SK-N-SH treated with all-trans-retinoic acid at 6 μM for 48 hours (cell line): ENCODE measurements at regions not wholly inside any gene's neighbourhood (a gene's known extent, or its start where the extent isn't known, plus 50 kb on each side); places are given as distances from the start of the nearest gene placed in this dataset.
"Not testable (repeated sequence)": the region's sequence is repeated elsewhere in the genome, so short reads cannot be mapped to it uniquely, and the experiment has no call there.

ENCODE experiments used
- ATAC-seq: fragments of 200-7000 bp; cut with Tn5 transposase; 3 replicates; pipeline ENCODE4 v1.9.1; 2020; ENCODE audit warnings: mild to moderate bottlenecking, moderate library complexity
- ARNTL ChIP-seq: fragments of 450-650 bp; formaldehyde crosslinking; IDR thresholded peaks from 2 replicates; pipeline ENCODE4 v1.5.0; 2020; ENCODE audit warnings: low read depth, mild to moderate bottlenecking, moderate library complexity, borderline replicate concordance
- BACH2 ChIP-seq: fragments of 250-450 bp; sonication (Bioruptor Pico); IDR thresholded peaks from 2 replicates; pipeline ENCODE4 v1.9.0; 2021; ENCODE audit warnings: mild to moderate bottlenecking, borderline replicate concordance
- CREB5 ChIP-seq: fragments of 250-450 bp; sonication (Bioruptor Pico); IDR thresholded peaks from 2 replicates; pipeline ENCODE4 v1.5.1; 2020; ENCODE audit warnings: low read depth, mild to moderate bottlenecking, moderate library complexity
- CSDC2 ChIP-seq: fragments of 250-450 bp; sonication (Bioruptor Pico); IDR thresholded peaks from 2 replicates; pipeline ENCODE4 v1.5.0; 2020; ENCODE audit warnings: mild to moderate bottlenecking, moderate library complexity
- CSRNP3 ChIP-seq: fragments of 250-450 bp; sonication (Bioruptor Pico); IDR thresholded peaks from 2 replicates; pipeline ENCODE4 v1.5.1; 2021; ENCODE audit warnings: mild to moderate bottlenecking, moderate library complexity
- GLIS3 ChIP-seq: fragments of 250-450 bp; sonication (Bioruptor Pico); IDR thresholded peaks from 2 replicates; pipeline ENCODE4 v1.5.0; 2020; ENCODE audit warnings: mild to moderate bottlenecking, moderate library complexity
- ISL1 ChIP-seq: fragments of 250-450 bp; sonication (Bioruptor Pico); IDR thresholded peaks from 2 replicates; pipeline ENCODE4 v2.1.2; 2022; ENCODE audit warnings: mild to moderate bottlenecking, moderate library complexity
- OSR1 ChIP-seq: fragments of 250-450 bp; sonication (Bioruptor Pico); IDR thresholded peaks from 2 replicates; pipeline ENCODE4 v1.8.0; 2022; ENCODE audit warnings: moderate library complexity, mild to moderate bottlenecking, inconsistent platforms
- PATZ1 ChIP-seq: fragments of 250-450 bp; sonication (Bioruptor Pico); IDR thresholded peaks from 2 replicates; pipeline ENCODE4 v1.8.0; 2020; ENCODE audit warnings: mild to moderate bottlenecking, moderate library complexity, borderline replicate concordance
- POU6F1 ChIP-seq: fragments of 250-450 bp; sonication (Bioruptor Pico); IDR thresholded peaks from 2 replicates; pipeline ENCODE4 v1.8.0; 2021; ENCODE audit warnings: low read depth, mild to moderate bottlenecking, moderate library complexity, borderline replicate concordance
- PPARA ChIP-seq: fragments of 250-450 bp; sonication (Bioruptor Pico); IDR thresholded peaks from 2 replicates; pipeline ENCODE4 v1.5.0; 2020; ENCODE audit warnings: mild to moderate bottlenecking, borderline replicate concordance
- RARB ChIP-seq: fragments of 250-450 bp; sonication (Bioruptor Pico); IDR thresholded peaks from 2 replicates; pipeline ENCODE4 v1.8.0; 2021; ENCODE audit warnings: mild to moderate bottlenecking, moderate library complexity
- SNAI2 ChIP-seq: fragments of 250-450 bp; sonication (Bioruptor Pico); IDR thresholded peaks from 2 replicates; pipeline ENCODE4 v1.5.0; 2020; ENCODE audit warnings: mild to moderate bottlenecking, moderate library complexity
- TCF4 ChIP-seq: fragments of 250-450 bp; sonication (Bioruptor Pico); IDR thresholded peaks from 2 replicates; pipeline ENCODE4 v1.8.0; 2021; ENCODE audit warnings: mild to moderate bottlenecking, moderate library complexity, borderline replicate concordance
- TOX ChIP-seq: fragments of 250-450 bp; sonication (Bioruptor Pico); IDR thresholded peaks from 2 replicates; pipeline ENCODE4 v1.8.0; 2021; ENCODE audit warnings: mild to moderate bottlenecking, moderate library complexity, borderline replicate concordance
- TSHZ2 ChIP-seq: fragments of 250-450 bp; sonication (Bioruptor Pico); IDR thresholded peaks from 2 replicates; pipeline ENCODE4 v1.5.0; 2020; ENCODE audit warnings: mild to moderate bottlenecking, moderate library complexity
- ZC3H10 ChIP-seq: fragments of 250-450 bp; sonication (Bioruptor Pico); IDR thresholded peaks from 2 replicates; pipeline ENCODE4 v1.5.1; 2021; ENCODE audit warnings: mild to moderate bottlenecking, moderate library complexity
- ZFP3 ChIP-seq: fragments of 250-450 bp; sonication (Bioruptor Pico); IDR thresholded peaks from 2 replicates; pipeline ENCODE4 v1.5.0; 2020; ENCODE audit warnings: mild to moderate bottlenecking, moderate library complexity
- ZFP30 ChIP-seq: fragments of 450-650 bp; formaldehyde crosslinking; IDR thresholded peaks from 2 replicates; pipeline ENCODE4 v1.5.0; 2022; ENCODE audit warnings: mild to moderate bottlenecking, moderate library complexity
- ZNF565 ChIP-seq: fragments of 450-650 bp; formaldehyde crosslinking; conservative IDR thresholded peaks from 2 replicates; pipeline ENCODE4 v1.5.0; 2020; ENCODE audit warnings: low read depth, mild to moderate bottlenecking, moderate library complexity
- ZNF70 ChIP-seq: fragments of 450-650 bp; formaldehyde crosslinking; IDR thresholded peaks from 2 replicates; pipeline ENCODE4 v1.5.0; 2020; ENCODE audit warnings: mild to moderate bottlenecking, moderate library complexity
- ZNF8 ChIP-seq: fragments of 450-650 bp; formaldehyde crosslinking; IDR thresholded peaks from 2 replicates; pipeline ENCODE4 v1.5.0; 2020; ENCODE audit warnings: mild to moderate bottlenecking, moderate library complexity

- no peak for ATAC-seq
- TF ChIP-seq CREB5 (CRISPR knock-in tag) (no peak), GLIS3 (CRISPR knock-in tag) (no peak), PPARA (CRISPR knock-in tag) (no peak), CSDC2 (CRISPR knock-in tag) (no peak), ZC3H10 (CRISPR knock-in tag) (no peak), ZFP3 (CRISPR knock-in tag) (no peak), BACH2 (CRISPR knock-in tag) (no peak), ZNF8 (CRISPR knock-in tag) (no peak), TOX (CRISPR knock-in tag) (no peak), CSRNP3 (CRISPR knock-in tag) (no peak), ZFP30 (CRISPR knock-in tag) (no peak), SNAI2 (no peak), ZNF565 (CRISPR knock-in tag) (no peak), RARB (CRISPR knock-in tag) (no peak), PATZ1 (no peak)
Measured at GRCh38 chr3:144501467-144501866, 529.8 kb downstream of the DIPK2A start.

GRCh38 chr3:144502402-144502801 lies 530.8 kb downstream of the DIPK2A start:
- TF ChIP-seq ZNF565 (CRISPR knock-in tag) (no peak), SNAI2 (no peak), OSR1 (CRISPR knock-in tag) (no peak), ZFP3 (CRISPR knock-in tag) (no peak), ZNF8 (CRISPR knock-in tag) (no peak), POU6F1 (CRISPR knock-in tag) (no peak), ARNTL (CRISPR knock-in tag) (no peak), ZNF70 (CRISPR knock-in tag) (no peak), TSHZ2 (no peak), PPARA (CRISPR knock-in tag) (no peak), CSDC2 (CRISPR knock-in tag) (no peak), CREB5 (CRISPR knock-in tag) (no peak), ZC3H10 (CRISPR knock-in tag) (no peak), CSRNP3 (CRISPR knock-in tag) (no peak), TOX (CRISPR knock-in tag) (no peak), TCF4 (CRISPR knock-in tag) (no peak), BACH2 (CRISPR knock-in tag) (no peak), ISL1 (CRISPR knock-in tag) (no peak)
- TF ChIP-seq, all 23 proteins: peak for 0
- ATAC-seq: no peak

GRCh38 chr3:144506375-144506774 lies 534.8 kb downstream of the DIPK2A start:
- not testable (repeated sequence) for ATAC-seq
